Stromal cell of bone marrow (primary cell): ENCODE measurements at regions not wholly inside any gene's neighbourhood (a gene's known extent, or its start where the extent isn't known, plus 50 kb on each side); places are given as distances from the start of the nearest gene placed in this dataset.
A peak's percentile ranks its signal among the peaks of the same experiment; 100 is the strongest.
"Not testable (repeated sequence)": the region's sequence is repeated elsewhere in the genome, so short reads cannot be mapped to it uniquely, and the experiment has no call there.

Experiments used
- DNase-seq: peaks from one replicate; pipeline ENCODE4 v3.0.0-alpha.2; 2012; ENCODE audit warnings: low read depth

DNA sequence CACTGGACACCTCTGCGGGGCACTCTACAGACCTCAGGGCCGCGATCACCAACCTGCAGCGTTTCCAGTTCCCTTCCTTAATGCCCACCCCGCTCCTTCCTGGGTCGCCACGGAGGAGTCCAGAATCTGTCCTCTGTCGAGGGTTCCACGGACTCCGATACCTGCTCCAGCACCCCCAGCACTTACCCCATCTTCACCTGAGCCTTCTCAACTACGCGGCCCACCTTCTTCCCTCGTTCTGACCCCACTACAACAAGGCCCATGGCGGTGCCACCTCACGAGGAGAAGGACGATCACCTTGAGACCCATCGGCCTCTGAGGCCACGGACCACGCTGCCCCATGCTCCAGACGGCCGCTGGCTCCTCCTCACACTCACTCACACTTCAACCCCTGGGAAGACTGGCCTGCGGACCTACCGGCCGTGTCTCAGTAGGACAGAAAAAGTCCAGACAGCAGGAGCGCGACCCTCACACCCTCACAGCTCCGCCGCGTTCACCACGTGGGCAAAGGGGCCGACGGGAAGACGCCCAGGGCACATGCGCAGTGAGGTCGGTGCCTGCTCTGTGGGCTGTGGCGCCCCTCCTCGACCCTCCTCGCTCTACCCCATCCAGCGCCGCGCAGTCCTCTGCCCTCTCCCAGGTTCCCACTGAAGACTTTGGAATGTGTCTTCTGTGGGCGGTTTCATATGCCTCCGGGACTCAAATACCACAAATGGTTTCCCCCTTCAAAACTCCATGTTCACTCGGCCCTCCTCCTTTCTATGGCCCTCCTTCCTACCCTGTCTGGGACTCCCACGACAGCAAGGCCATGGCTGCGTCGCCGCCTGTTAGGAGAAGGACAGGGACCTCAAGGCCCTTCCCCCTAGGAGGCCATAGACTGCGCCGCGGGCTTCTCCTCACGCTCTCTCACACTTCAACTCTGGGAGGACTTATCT lies 193.9 kb upstream of the PHF14 start:
- no peak for DNase-seq

DNA sequence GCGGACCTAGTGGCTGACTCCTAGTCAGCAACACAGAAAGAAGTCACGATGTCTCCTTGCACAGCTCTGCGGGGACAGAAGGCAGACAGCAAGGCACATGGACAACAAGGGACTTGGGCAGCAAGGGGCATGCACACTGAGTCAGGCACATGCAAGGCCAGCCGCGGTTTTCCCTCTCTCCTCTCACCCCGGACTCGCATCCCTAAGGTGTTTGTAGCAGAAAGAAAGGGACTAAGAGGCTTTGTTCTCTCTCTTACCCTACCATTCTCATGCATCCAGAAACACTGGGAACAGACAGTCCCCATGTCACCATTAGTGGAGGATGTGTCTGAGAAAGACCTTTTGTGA lies 193.3 kb upstream of the PHF14 start:
- no peak for DNase-seq

GRCh38 chr7:10786976-10787375 lies 186.7 kb upstream of the PHF14 start:
- not testable (repeated sequence) for DNase-seq

GRCh38 chr7:10789170-10789569 lies 184.5 kb upstream of the PHF14 start:
- peak; percentile 3 for DNase-seq

DNA sequence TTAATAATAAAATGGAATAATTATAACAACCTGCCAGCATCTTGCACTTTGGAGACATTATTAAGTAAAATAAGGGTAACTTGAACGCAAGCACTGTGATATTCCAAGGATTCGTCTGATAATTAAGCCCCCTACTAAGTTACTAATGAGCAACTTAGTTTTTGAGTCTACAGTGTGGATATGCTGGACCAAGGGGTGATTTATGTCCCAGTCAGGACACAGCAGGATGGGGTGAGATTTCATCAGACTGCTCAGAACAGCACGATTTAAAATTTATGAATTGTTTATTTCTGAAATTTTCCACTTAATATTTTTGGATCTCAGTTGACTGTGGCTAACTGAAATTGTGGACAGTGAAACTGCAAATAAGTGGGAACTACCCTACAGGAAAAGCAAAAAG lies 182.8 kb upstream of the PHF14 start:
- DNase-seq, result no peak

DNA sequence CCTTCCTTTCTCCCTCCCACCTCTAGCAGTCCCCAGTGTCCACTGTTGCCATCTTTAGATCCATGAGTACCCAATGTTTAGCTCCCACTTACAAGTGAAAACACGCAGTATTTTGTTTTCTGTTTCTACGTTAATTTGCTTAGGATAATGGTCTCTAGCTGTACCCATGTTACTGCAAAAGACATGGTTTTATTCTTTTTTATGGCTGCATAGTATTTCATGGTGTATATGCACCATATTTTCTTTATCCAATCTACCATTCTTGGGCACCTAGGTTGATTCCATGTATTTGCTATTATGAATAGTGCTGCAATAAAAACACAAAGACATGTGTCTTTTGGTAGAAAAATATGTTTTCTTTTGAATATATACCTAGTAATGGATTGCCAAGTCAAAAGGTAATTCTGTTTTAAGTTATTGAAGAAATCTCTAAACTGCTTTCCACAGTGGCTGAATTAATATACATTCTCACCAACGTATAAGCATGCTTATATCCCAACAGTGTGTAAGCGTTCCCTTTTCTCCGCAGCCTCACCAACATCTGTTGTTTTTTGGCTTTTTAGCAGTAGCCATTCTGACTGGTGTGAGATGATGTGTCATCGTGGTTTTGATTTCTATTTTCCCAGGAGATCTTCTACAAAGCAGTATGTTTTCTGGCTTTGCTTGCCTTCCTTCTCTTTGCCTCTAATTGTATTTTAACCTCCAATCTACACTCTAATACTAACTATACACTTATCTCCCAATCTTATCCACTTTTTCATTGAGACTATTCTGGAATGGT lies 179.5 kb upstream of the PHF14 start:
- DNase-seq, result peak; percentile 40

- DNase-seq, result no peak
Observed at GRCh38 chr7:10797157-10797556, 176.5 kb upstream of the PHF14 start.

DNA sequence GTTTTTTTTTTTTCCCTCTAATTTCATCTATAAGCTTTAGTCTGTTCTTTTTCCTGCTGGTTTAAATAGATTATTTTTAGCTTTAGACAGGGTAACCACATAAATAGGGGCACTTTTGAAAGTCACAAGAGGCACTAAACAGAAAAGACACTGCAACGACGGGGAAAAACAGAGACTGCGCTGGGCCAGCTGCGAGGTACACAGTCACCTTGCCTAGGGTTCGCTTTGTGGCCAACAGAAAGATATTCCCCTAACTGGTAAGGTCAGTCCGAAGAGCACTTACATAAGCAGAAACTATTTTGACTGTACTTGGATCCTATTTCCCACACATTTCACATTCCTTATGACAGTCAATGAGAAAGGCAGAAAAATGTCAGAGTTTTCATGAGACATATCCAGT lies 175.6 kb upstream of the PHF14 start:
- DNase-seq, result peak; percentile 14

DNA sequence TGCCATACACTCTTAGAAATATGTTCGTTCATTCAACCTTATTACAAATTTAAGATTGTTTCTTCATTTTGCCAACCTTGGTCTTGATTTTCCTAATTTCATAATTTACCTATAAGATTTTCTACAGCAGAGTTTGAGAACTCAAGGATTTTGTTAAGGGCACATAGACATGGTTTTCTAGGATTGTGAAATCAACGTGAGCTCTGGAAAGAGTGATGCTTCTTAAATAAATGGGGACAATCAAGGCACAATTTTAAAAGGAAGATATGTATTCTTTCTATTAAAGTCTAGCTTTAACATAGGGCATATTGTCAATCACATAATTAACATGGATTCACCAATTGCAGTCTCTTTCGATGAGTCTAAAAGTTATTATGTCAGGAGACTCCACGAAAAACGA lies 174.2 kb upstream of the PHF14 start:
- DNase-seq, result no peak

DNA sequence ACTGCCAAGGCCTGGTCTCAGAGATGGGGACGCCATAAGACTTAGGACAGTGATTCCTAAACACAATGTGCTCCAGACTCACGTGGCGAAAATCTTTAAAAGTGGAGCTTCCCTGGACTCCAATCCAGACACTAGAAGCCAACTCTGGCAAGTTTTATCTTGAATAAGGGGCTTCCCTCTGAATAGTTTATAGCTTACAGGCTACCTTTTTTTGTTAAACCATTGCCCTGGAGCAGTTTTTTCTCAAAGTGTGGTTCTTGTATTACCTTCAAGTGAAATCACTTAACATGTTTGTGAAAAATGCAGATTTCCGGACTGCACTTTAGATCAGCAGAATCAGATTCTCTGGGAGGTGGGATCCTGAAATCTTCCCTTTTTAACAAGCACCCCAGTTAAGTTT lies 171.7 kb upstream of the PHF14 start:
- no peak for DNase-seq

- DNase-seq, result peak; percentile 96
Observed at GRCh38 chr7:10802526-10802925, 171.1 kb upstream of the PHF14 start.

DNA sequence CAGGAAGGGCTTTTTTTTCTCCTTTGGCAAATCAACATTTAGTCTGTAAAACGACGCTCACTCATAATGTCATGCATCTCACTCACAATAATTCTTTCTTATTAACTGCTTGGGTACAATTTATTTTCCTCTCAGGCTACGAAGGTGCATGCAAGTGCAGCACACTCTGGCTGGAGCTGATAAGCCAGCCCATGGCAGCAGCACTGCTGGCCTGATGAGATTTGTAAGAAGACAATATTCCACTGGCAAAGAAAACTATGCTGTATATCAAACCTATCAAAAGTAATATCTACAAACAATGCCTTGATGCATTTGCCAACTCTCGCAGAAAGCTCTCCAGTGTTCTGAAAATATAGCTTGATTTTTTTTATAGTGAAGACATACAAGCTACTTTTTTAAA lies 170.0 kb upstream of the PHF14 start:
- no peak for DNase-seq

GRCh38 chr7:10804770-10805169 lies 168.9 kb upstream of the PHF14 start:
- no peak for DNase-seq

DNA sequence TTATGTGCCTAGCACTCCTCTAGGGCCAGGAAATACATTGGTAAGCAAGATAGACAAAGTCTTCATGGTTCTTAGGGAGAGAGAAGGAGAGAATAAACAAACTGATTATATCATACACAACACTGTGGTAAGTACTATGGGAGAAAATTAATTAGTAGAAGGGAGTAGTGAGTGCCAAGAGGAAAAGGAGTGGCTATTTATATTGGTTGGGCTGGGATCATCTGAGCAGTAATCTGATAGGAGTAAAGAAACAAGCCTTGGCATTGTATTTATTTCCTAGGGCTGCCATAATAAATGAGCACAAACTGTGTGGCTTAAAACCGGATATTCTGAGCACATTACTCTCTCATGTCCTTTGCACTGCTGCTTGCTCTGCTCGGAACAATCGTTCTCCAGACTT lies 158.1 kb upstream of the PHF14 start:
- no peak for DNase-seq

DNA sequence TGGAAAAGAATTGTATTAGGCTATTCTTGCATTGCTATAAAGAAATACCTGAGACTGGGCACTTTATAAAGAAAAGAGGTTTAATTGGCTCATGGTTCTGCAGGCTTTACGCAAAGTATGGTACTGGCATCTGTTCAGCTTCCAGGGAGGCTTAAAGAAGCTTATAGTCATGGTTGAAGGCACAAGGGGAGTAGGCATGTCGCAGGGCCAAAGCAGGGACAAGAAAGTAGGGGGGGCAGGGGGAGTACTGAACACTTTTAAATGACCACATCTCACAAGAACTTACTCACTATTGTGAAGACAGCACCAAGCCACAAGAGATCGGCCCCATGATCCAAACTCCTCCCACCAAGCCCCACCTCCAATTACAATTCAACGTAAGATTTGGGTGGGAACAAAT lies 152.5 kb upstream of the PHF14 start:
- no peak for DNase-seq

- no peak for DNase-seq
Observed at GRCh38 chr7:10824154-10824553, 149.5 kb upstream of the PHF14 start.

GRCh38 chr7:10838228-10838627 lies 135.4 kb upstream of the PHF14 start:
- no peak for DNase-seq

DNA sequence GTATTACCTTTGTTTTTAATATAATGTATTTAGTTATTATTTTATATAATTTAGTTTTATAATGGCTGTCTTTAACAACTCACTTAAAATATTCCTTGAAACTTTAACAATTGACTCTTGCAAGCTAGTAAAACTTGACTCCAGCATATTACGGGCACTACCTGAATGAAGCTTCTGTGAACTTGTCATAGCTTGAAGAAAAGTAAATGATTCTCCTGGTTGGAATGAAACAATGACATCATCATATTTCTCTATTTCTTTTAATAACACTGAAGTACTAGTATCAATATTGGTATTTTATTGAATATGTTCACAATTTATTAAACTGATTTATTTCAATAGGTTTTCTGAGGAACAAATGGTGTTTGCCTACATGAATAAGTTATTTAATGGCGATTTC lies 128.4 kb upstream of the PHF14 start:
- DNase-seq, result no peak

DNA sequence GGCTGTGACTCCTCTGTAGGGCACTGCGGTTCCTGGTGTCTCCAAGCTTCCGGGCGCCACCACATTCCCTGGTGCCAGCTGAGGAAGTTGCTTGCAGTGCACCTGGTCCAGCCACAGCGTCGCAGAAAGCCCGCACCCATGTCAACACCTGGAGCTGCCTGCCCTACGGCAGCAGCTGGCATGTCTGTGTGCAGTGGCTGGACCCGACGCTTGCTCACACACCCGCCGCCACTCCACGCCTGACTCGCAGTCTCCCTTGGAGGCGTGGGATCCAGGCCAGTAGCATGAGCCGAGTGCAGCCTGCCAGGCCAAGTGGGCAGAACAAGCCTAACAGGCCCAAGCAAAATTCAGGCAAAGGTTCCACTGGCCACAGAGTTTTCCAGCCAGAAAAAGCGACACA lies 118.1 kb upstream of the PHF14 start:
- DNase-seq, result no peak

GRCh38 chr7:10860516-10860915 lies 113.2 kb upstream of the PHF14 start:
- no peak for DNase-seq

- DNase-seq, result no peak
Observed at GRCh38 chr7:10863476-10863875, 110.2 kb upstream of the PHF14 start.

GRCh38 chr7:10874666-10875065 lies 99.0 kb upstream of the PHF14 start:
- no peak for DNase-seq

DNA sequence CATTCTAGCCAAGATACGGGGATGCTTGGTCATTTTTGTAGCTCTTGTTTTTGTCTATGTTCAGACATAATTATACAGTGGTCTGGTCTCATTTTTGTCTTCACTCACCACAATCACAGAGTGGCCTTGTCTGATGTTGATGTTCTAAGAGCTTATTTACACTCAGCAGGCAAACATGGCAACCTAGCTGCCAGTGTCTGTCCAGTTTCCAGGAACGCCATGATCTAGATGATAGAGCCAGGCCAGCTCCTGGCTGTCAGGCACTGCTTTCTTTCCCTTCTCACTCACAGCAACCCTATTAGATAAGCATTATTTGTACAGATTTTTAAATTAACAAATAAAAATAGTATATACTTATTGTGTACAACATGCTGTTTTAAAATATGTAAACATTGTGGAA lies 98.6 kb upstream of the PHF14 start:
- no peak for DNase-seq
